H1 (cell line): ENCODE measurements at regions not wholly inside any gene's neighbourhood (a gene's known extent, or its start where the extent isn't known, plus 50 kb on each side); places are given as distances from the start of the nearest gene placed in this dataset.
A peak's percentile ranks its signal among the peaks of the same experiment; 100 is the strongest.

Source experiments
- CTCF ChIA-PET: fragments of 300-600 bp; sonication (Branson Sonifier 250); formaldehyde crosslinking; loops from one replicate; lab custom pipeline; 2021; ENCODE audit not compliant: partially characterized antibody; lab: Charles Lee
- POLR2A ChIA-PET: fragments of 300-600 bp; sonication (Branson Sonifier 250); formaldehyde crosslinking; loops from one replicate; lab custom pipeline; 2021; ENCODE audit warnings: inconsistent platforms; ENCODE audit not compliant: partially characterized antibody; lab: Charles Lee
- DNase-seq, 2 experiments: peaks; one replicate each; pipeline versions ENCODE4 v3.0.0 to v3.0.0-alpha.2; 2010 to 2022; ENCODE audit warnings: low spot score in 2 of 2, low read depth in 1 of 2, mixed read lengths in 1 of 2
- FAIRE-seq: peaks from 2 replicates; lab custom pipeline; 2011; peaks lifted over from hg19 to GRCh38; lab: Jason Lieb, UNC
- H2AFZ ChIP-seq: 2 replicates; pipeline ENCODE4 v1.8.1; 2012; ENCODE audit warnings: low read length, inconsistent platforms
- H2AK5ac ChIP-seq: 2 replicates; pipeline ENCODE4 v1.6.1; 2013; ENCODE audit warnings: low read depth, low read length
- H2BK120ac ChIP-seq: replicated peaks from 2 replicates; pipeline ENCODE3; 2013; ENCODE audit warnings: low read depth, low read length, inconsistent platforms
- H2BK12ac ChIP-seq: 2 replicates; pipeline ENCODE4 v1.6.1; 2013; ENCODE audit warnings: low read depth, low read length
- H2BK15ac ChIP-seq: 2 replicates; pipeline ENCODE4 v1.6.1; 2013; ENCODE audit warnings: low read length
- H2BK20ac ChIP-seq: 2 replicates; pipeline ENCODE4 v1.6.1; 2013; ENCODE audit warnings: low read length
- H2BK5ac ChIP-seq: 2 replicates; pipeline ENCODE4 v1.6.1; 2013; ENCODE audit warnings: low read depth, low read length
- H3K14ac ChIP-seq: 2 replicates; pipeline ENCODE4 v1.6.1; 2013; ENCODE audit warnings: inconsistent platforms; ENCODE audit not compliant: insufficient read length
- H3K18ac ChIP-seq: 2 replicates; pipeline ENCODE4 v1.6.1; 2013; ENCODE audit warnings: low read length; ENCODE audit errors: extremely low read depth
- H3K23ac ChIP-seq: 2 replicates; pipeline ENCODE4 v1.6.1; 2013; ENCODE audit warnings: inconsistent platforms; ENCODE audit not compliant: insufficient read length
- H3K23me2 ChIP-seq: 2 replicates; pipeline ENCODE4 v1.6.1; 2013; ENCODE audit warnings: low read depth, low read length
- H3K27ac ChIP-seq: 2 replicates; pipeline ENCODE4 v1.6.1; 2011; ENCODE audit warnings: low read depth, low read length, inconsistent platforms
- H3K27me3 ChIP-seq, 4 experiments: replicated peaks in 1 of 4; 1 replicate in 1 of 4; 2 replicates in 3 of 4; pipeline versions ENCODE4 v1.6.1 to v1.8.1; 2011 to 2013; ENCODE audit warnings: low read length in 3 of 4, mild to moderate bottlenecking in 3 of 4, inconsistent platforms in 2 of 4, mixed read lengths in 2 of 4, moderate library complexity in 1 of 4; ENCODE audit not compliant: control insufficient read depth in 3 of 4, insufficient read depth in 3 of 4; ENCODE audit errors: extremely low read depth in 1 of 4
- H3K36me3 ChIP-seq, 4 experiments: 2 replicates each; pipeline versions ENCODE4 v1.6.1 to v1.8.1; 2011 to 2013; ENCODE audit warnings: mild to moderate bottlenecking in 4 of 4, low read length in 3 of 4, moderate library complexity in 2 of 4, control low read depth in 1 of 4, inconsistent platforms in 1 of 4; ENCODE audit not compliant: insufficient read depth in 4 of 4, control insufficient read depth in 2 of 4
- H3K4ac ChIP-seq: replicated peaks from 2 replicates; pipeline ENCODE3; 2013; ENCODE audit warnings: low read length, low read depth, mixed read lengths, inconsistent platforms; ENCODE audit not compliant: insufficient read length
- H3K4me1 ChIP-seq, 4 experiments: replicated peaks in 1 of 4; 1 replicate in 1 of 4; 2 replicates in 3 of 4; pipeline versions ENCODE4 v1.6.1 to v1.8.1; 2011 to 2013; ENCODE audit warnings: low read length in 3 of 4, inconsistent platforms in 2 of 4, mixed read lengths in 1 of 4; ENCODE audit not compliant: insufficient read depth in 4 of 4, control insufficient read depth in 3 of 4
- H3K4me2 ChIP-seq, 2 experiments: 2 replicates each; pipeline versions ENCODE4 v1.6.1 to v1.8.1; 2011 to 2013; ENCODE audit warnings: low read depth in 2 of 2, low read length in 2 of 2, control low read depth in 1 of 2, inconsistent platforms in 1 of 2, mild to moderate bottlenecking in 1 of 2; ENCODE audit not compliant: insufficient read depth in 1 of 2
- H3K4me3 ChIP-seq, 4 experiments: fragments of 200-600, 300-600 bp in 1 of 4; sonication (generic), shearing (Covaris generic), sonication (Bioruptor Twin) in 1 of 4; 2 replicates each; pipeline versions ENCODE4 v1.5.1 to v1.8.1; 2011 to 2016; ENCODE audit warnings: low read length in 4 of 4, low read depth in 3 of 4, control low read depth in 2 of 4, inconsistent platforms in 2 of 4, mild to moderate bottlenecking in 2 of 4, mixed read lengths in 1 of 4, moderate library complexity in 1 of 4; ENCODE audit not compliant: insufficient read depth in 2 of 4; ENCODE audit errors: extremely low read depth in 1 of 4
- H3K56ac ChIP-seq: replicated peaks from 2 replicates; pipeline ENCODE3; 2013; ENCODE audit warnings: low read depth, mild to moderate bottlenecking, mixed read lengths, low read length, inconsistent platforms; ENCODE audit not compliant: insufficient read length
- H3K79me1 ChIP-seq: 2 replicates; pipeline ENCODE4 v1.6.1; 2013; ENCODE audit warnings: low read depth, low read length, control low read depth
- H3K79me2 ChIP-seq, 2 experiments: 2 replicates each; pipeline versions ENCODE4 v1.6.1 to v1.8.1; 2012 to 2013; ENCODE audit warnings: low read length in 2 of 2, mild to moderate bottlenecking in 2 of 2, inconsistent platforms in 1 of 2; ENCODE audit not compliant: insufficient read depth in 2 of 2, control insufficient read depth in 1 of 2
- H3K9ac ChIP-seq, 4 experiments: replicated peaks in 1 of 4; 1 replicate in 1 of 4; 2 replicates in 3 of 4; pipeline versions ENCODE4 v1.6.1 to v1.8.1; 2011 to 2013; ENCODE audit warnings: low read depth in 3 of 4, low read length in 3 of 4, control low read depth in 2 of 4, mild to moderate bottlenecking in 2 of 4, moderate library complexity in 2 of 4, inconsistent platforms in 1 of 4; ENCODE audit errors: extremely low read depth in 1 of 4
- H3K9me3 ChIP-seq, 2 experiments: 2 replicates each; pipeline versions ENCODE4 v1.6.1 to v1.8.1; 2012 to 2013; ENCODE audit warnings: mild to moderate bottlenecking in 2 of 2, moderate library complexity in 2 of 2, control low read depth in 1 of 2, inconsistent platforms in 1 of 2, low read depth in 1 of 2, low read length in 1 of 2, mixed read lengths in 1 of 2; ENCODE audit not compliant: insufficient read depth in 2 of 2
- H4K20me1 ChIP-seq, 2 experiments: replicated peaks in 1 of 2; 2 replicates each; pipeline versions ENCODE3 to v1.8.1; 2011 to 2013; ENCODE audit warnings: inconsistent platforms in 2 of 2, low read length in 2 of 2, mild to moderate bottlenecking in 1 of 2; ENCODE audit not compliant: insufficient read depth in 2 of 2, control insufficient read depth in 1 of 2
- H4K5ac ChIP-seq: 2 replicates; pipeline ENCODE4 v1.6.1; 2013; ENCODE audit warnings: low read length, low read depth, mixed read lengths, inconsistent platforms; ENCODE audit not compliant: insufficient read length
- H4K8ac ChIP-seq: 2 replicates; pipeline ENCODE4 v1.8.0; 2013; ENCODE audit warnings: mild to moderate bottlenecking, moderate library complexity, low read length, inconsistent platforms; ENCODE audit not compliant: insufficient read depth; ENCODE audit errors: extremely low read depth
- H4K91ac ChIP-seq: replicated peaks from 2 replicates; pipeline ENCODE3; 2013; ENCODE audit warnings: low read length, mixed read lengths, inconsistent platforms; ENCODE audit not compliant: insufficient read length
- CBX8 ChIP-seq: fragments of 300-800, 300-1000 bp; sonication (generic); IDR thresholded peaks from 2 replicates; pipeline ENCODE4 v1.7.1; 2016; ENCODE audit warnings: low read depth, low read length, borderline replicate concordance
- CEBPB ChIP-seq: IDR thresholded peaks from 2 replicates; pipeline ENCODE4 v1.6.1; 2012; ENCODE audit warnings: low read depth, low read length
- E2F6 ChIP-seq: IDR thresholded peaks from 2 replicates; pipeline ENCODE4 v1.6.1; 2012; ENCODE audit warnings: inconsistent platforms
- EGR1 ChIP-seq: IDR thresholded peaks from 2 replicates; pipeline ENCODE4 v1.6.1; 2011; ENCODE audit warnings: low read depth, low read length, borderline replicate concordance
- EP300 ChIP-seq, 2 experiments: IDR thresholded peaks; 1 replicate in 1 of 2; 2 replicates in 1 of 2; pipeline ENCODE4 v1.6.1; 2011 to 2012; ENCODE audit warnings: low read depth in 2 of 2, low read length in 2 of 2, mild to moderate bottlenecking in 2 of 2, borderline replicate concordance in 1 of 2, inconsistent platforms in 1 of 2, moderate library complexity in 1 of 2
- JUN ChIP-seq: IDR thresholded peaks from 2 replicates; pipeline ENCODE4 v1.6.1; 2011; ENCODE audit warnings: low read depth, mild to moderate bottlenecking, improper control_type of control experiment, low read length
- KDM1A ChIP-seq: fragments of 200-600, 300-600 bp; sonication (generic); IDR thresholded peaks from 2 replicates; pipeline ENCODE4 v1.7.1; 2016; ENCODE audit warnings: mild to moderate bottlenecking, low read length, borderline replicate concordance
- PHF8 ChIP-seq: fragments of 200-600 bp; sonication (generic); conservative IDR thresholded peaks from 2 replicates; pipeline ENCODE4 v1.7.1; 2012; ENCODE audit warnings: low read depth, mild to moderate bottlenecking, inconsistent platforms, low read length, moderate library complexity
- WGBS, 2 experiments: shearing (Covaris generic) in 1 of 2; methylation state at CpG; one replicate each; pipeline versions ENCODE4 v1.1.6 to v1.1.7; 2013 to 2015; ENCODE audit warnings: low lambda C conversion rate in 2 of 2, mixed read lengths in 2 of 2, inconsistent platforms in 1 of 2, low coverage in 1 of 2, missing lambda C conversion rate in 1 of 2; ENCODE audit not compliant: insufficient replicate concordance in 2 of 2, insufficient coverage in 1 of 2, insufficient read length in 1 of 2; ENCODE audit errors: extremely low coverage in 1 of 2, missing lambda C conversion rate in 1 of 2; 5-methylcytosine and 5-hydroxymethylcytosine counted together

- no peaks in the 10 kb centered on the region; the same call in 1 of the 2 replicates for H3K23me2 ChIP-seq
- H3K36me3 ChIP-seq: peaks cover 0 to 8% (median 0%) of the 10 kb centered on the region in 4 experiments; a peak in 4 of 8 replicates
- no peak overlapping the region for H4K91ac ChIP-seq
- no peaks in the 10 kb centered on the region for H3K27me3 ChIP-seq
- TF ChIP-seq PHF8 (no peak), CEBPB (no peak), CBX8 (no peak), KDM1A (no peak), EP300 (IDR thresholded peaks at IDR 0.05; ENCODE audit: borderline replicate concordance in 1 of 2, low read depth in 2 of 2, low read length in 2 of 2) (no peak), E2F6 (no peak), JUN (no peak), EGR1 (no peak)
- H2BK12ac ChIP-seq: no peak overlapping the region
- no peak overlapping the region for H4K5ac ChIP-seq
- H3K9ac ChIP-seq: no peak overlapping the region
- no peak overlapping the region for H3K14ac ChIP-seq
- H2BK120ac ChIP-seq: no peak overlapping the region
- 0 out of 2 replicates have a peak overlapping the region, but pooled peaks have one; percentile 53 for H4K8ac ChIP-seq
- no peak for FAIRE-seq
- ChIA-PET CTCF (interaction anchor here (0.6 to 1.6 kb wide), 6 partner anchors 28 to 247 kb away, joined by 3 read pairs; no protein-coding TSS in a partner anchor), POLR2A (interaction anchor here (0.6 to 1.0 kb wide), 2 partner anchors 26 to 57 kb away, joined by 3 read pairs; no protein-coding TSS in a partner anchor)
- WGBS, 2 experiments: 83% methylated on average over 8 of the region's 8 CpGs; no CpG with 5 or more reads in 1 of the 2 experiments
- no peaks in the 10 kb centered on the region for H3K9me3 ChIP-seq
- H3K4me1 ChIP-seq: peaks cover 5 to 34% (median 24%) of the 10 kb centered on the region in 4 experiments
- H3K79me2 ChIP-seq: peaks cover 0 to 6% of the 10 kb centered on the region in 2 experiments; a peak in 1 of 4 replicates
- no peak overlapping the region for H2BK5ac ChIP-seq
- H3K56ac ChIP-seq: no peak overlapping the region
- no peak overlapping the region for H2AK5ac ChIP-seq
- no peak overlapping the region for H3K4me2 ChIP-seq
- peaks cover 2 to 7% of the 10 kb centered on the region in 2 experiments for H4K20me1 ChIP-seq
- H3K18ac ChIP-seq: no peak overlapping the region; the same call in 1 of the 2 replicates
- H2AFZ ChIP-seq: no peak overlapping the region
- H2BK20ac ChIP-seq: no peak overlapping the region
- no peak overlapping the region for H3K4me3 ChIP-seq
- peaks cover 19% of the 10 kb centered on the region for H3K79me1 ChIP-seq
- H2BK15ac ChIP-seq: no peak overlapping the region
- no peak for DNase-seq
- no peak overlapping the region for H3K27ac ChIP-seq
- no peak overlapping the region for H3K23ac ChIP-seq
- no peak overlapping the region for H3K4ac ChIP-seq
Observed at GRCh38 chr12:124436366-124436765, 131.0 kb downstream of the NCOR2 start.
